ENCODE measurements at regions not wholly inside any gene's neighbourhood (a gene's known extent, or its start where the extent isn't known, plus 50 kb on each side); places are given as distances from the start of the nearest gene placed in this dataset.

GRCh38 chr7:17230099-17230807 is 68.2 kb upstream of the AHR start:
- Histone ChIP-seq H3K9ac (ENCODE audit: low read length) (no peak overlapping the region), H3K27me3 (ENCODE audit: control insufficient read depth in 1 of 2, insufficient read depth in 2 of 2, low read length in 2 of 2) (no peaks in the 10 kb centered on the region), H3K4me3 (ENCODE audit: low read depth in 1 of 2, low read length in 2 of 2) (no peak overlapping the region), H3K36me3 (ENCODE audit: insufficient read depth, low read length) (no peaks in the 10 kb centered on the region), H3K4me1 (ENCODE audit: insufficient read depth, low read length) (no peaks in the 10 kb centered on the region), H3K9me3 (ENCODE audit: low read length) (no peaks in the 10 kb centered on the region), H3K27ac (ENCODE audit: low read depth, low read length) (no peak overlapping the region)

DNA sequence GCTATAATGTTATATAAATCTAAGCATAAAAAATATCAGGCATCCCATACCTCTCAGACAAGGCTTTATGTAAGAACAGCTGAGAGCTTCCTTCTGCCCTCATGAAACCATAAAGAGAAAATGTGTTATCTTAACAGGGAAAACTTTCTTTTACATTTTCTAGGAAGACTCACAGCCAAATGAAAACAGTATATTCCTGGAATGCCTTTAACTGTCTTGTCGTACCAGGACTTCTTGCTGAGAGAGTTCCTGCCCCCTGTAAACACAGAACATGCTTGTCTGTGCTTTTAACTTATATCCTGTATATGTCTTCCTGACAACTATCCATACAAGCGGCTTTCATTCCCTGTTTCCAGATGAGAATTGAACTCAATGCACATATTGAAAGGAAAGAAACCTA is 64.8 kb upstream of the AHR start:
- no peaks in the 10 kb centered on the region for H3K4me1 ChIP-seq (ENCODE audit: insufficient read depth, low read length)

GRCh38 chr7:17234030-17234397 is 64.4 kb upstream of the AHR start:
- Histone ChIP-seq H3K36me3 (ENCODE audit: insufficient read depth, low read length) (no peaks in the 10 kb centered on the region), H3K27ac (ENCODE audit: low read depth, low read length) (no peak overlapping the region), H3K4me1 (ENCODE audit: insufficient read depth, low read length) (no peaks in the 10 kb centered on the region), H3K9me3 (ENCODE audit: low read length) (no peaks in the 10 kb centered on the region), H3K27me3 (ENCODE audit: control insufficient read depth in 1 of 2, insufficient read depth in 2 of 2, low read length in 2 of 2) (no peaks in the 10 kb centered on the region), H3K4me3 (ENCODE audit: low read depth in 1 of 2, low read length in 2 of 2) (peak overlapping the region in 1 of 2 donors; percentile 3), H3K9ac (ENCODE audit: low read length) (no peak overlapping the region)

More for the DNA sequence above, 64.8 kb upstream of the AHR start:
- Histone ChIP-seq H3K4me3 (ENCODE audit: low read depth in 1 of 2, low read length in 2 of 2) (peak overlapping the region in 1 of 2 donors; percentile 3), H3K27me3 (ENCODE audit: control insufficient read depth in 1 of 2, insufficient read depth in 2 of 2, low read length in 2 of 2) (no peaks in the 10 kb centered on the region), H3K9ac (ENCODE audit: low read length) (no peak overlapping the region), H3K9me3 (ENCODE audit: low read length) (no peaks in the 10 kb centered on the region), H3K27ac (ENCODE audit: low read depth, low read length) (no peak overlapping the region), H3K36me3 (ENCODE audit: insufficient read depth, low read length) (no peaks in the 10 kb centered on the region)

- Histone ChIP-seq H3K9me3 (ENCODE audit: low read length) (no peaks in the 10 kb centered on the region), H3K27me3 (ENCODE audit: control insufficient read depth in 1 of 2, insufficient read depth in 2 of 2, low read length in 2 of 2) (no peaks in the 10 kb centered on the region), H3K9ac (ENCODE audit: low read length) (no peak overlapping the region), H3K4me1 (ENCODE audit: insufficient read depth, low read length) (no peaks in the 10 kb centered on the region), H3K4me3 (ENCODE audit: low read depth in 1 of 2, low read length in 2 of 2) (no peak overlapping the region), H3K36me3 (ENCODE audit: insufficient read depth, low read length) (no peaks in the 10 kb centered on the region), H3K27ac (ENCODE audit: low read depth, low read length) (no peak overlapping the region)
Observed at GRCh38 chr7:17234398-17235031, 63.9 kb upstream of the AHR start.

DNA sequence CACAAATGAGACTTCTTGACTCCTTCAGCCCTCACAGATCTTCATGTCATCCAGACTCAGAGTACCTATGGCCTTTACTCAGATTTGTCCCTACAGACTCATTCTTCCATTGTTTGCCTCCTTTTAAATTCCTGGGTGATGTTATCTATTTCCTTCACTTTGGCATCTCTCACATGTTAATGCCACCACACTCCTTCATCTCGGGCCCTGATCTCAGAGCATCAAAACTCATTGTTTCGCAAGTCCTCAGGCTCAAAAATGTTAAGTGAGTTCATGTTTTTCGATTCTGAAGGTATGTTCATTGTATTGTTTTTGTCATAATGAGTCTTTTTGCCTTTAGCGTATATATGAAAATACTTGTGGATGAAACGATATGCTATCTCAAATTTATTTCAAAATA is 62.3 kb upstream of the AHR start:
- no peaks in the 10 kb centered on the region for H3K4me1 ChIP-seq (ENCODE audit: insufficient read depth, low read length)
- H3K36me3 ChIP-seq (ENCODE audit: insufficient read depth, low read length): no peaks in the 10 kb centered on the region
- no peaks in the 10 kb centered on the region for H3K27me3 ChIP-seq (ENCODE audit: control insufficient read depth in 1 of 2, insufficient read depth in 2 of 2, low read length in 2 of 2)
- H3K9ac ChIP-seq (ENCODE audit: low read length): no peak overlapping the region
- H3K27ac ChIP-seq (ENCODE audit: low read depth, low read length): no peak overlapping the region
- H3K4me3 ChIP-seq (ENCODE audit: low read depth in 1 of 2, low read length in 2 of 2): no peak overlapping the region
- no peaks in the 10 kb centered on the region for H3K9me3 ChIP-seq (ENCODE audit: low read length)

DNA sequence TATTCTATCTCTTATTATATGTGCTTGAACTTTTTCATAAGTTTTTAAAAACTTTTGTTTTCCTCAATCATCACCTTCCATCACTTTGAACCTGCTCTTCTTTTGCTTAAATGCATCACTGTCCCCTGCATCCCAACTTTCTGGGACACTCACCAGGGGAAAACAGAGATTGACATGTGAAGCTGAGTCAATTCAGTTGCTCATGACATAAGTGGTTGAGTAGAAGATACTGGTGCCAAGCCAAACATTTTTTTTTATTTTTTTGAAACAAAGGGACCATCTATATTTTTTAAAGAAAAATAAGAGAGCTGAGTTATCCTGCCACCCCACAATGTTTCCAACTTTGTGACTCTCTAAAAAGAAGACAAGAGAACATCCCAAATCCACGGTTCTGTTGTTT is 61.8 kb upstream of the AHR start:
- no peak overlapping the region for H3K4me3 ChIP-seq (ENCODE audit: low read depth in 1 of 2, low read length in 2 of 2)
- H3K9ac ChIP-seq (ENCODE audit: low read length): no peak overlapping the region
- no peaks in the 10 kb centered on the region for H3K9me3 ChIP-seq (ENCODE audit: low read length)
- H3K4me1 ChIP-seq (ENCODE audit: insufficient read depth, low read length): no peaks in the 10 kb centered on the region
- H3K27me3 ChIP-seq (ENCODE audit: control insufficient read depth in 1 of 2, insufficient read depth in 2 of 2, low read length in 2 of 2): no peaks in the 10 kb centered on the region
- H3K27ac ChIP-seq (ENCODE audit: low read depth, low read length): no peak overlapping the region
- no peaks in the 10 kb centered on the region for H3K36me3 ChIP-seq (ENCODE audit: insufficient read depth, low read length)

- Histone ChIP-seq H3K27me3 (ENCODE audit: control insufficient read depth in 1 of 2, insufficient read depth in 2 of 2, low read length in 2 of 2) (no peaks in the 10 kb centered on the region), H3K4me3 (ENCODE audit: low read depth in 1 of 2, low read length in 2 of 2) (no peak overlapping the region), H3K4me1 (ENCODE audit: insufficient read depth, low read length) (no peaks in the 10 kb centered on the region), H3K36me3 (ENCODE audit: insufficient read depth, low read length) (no peaks in the 10 kb centered on the region), H3K27ac (ENCODE audit: low read depth, low read length) (no peak overlapping the region), H3K9ac (ENCODE audit: low read length) (no peak overlapping the region), H3K9me3 (ENCODE audit: low read length) (no peaks in the 10 kb centered on the region)
Observed at GRCh38 chr7:17239046-17239445, 59.4 kb upstream of the AHR start.

DNA sequence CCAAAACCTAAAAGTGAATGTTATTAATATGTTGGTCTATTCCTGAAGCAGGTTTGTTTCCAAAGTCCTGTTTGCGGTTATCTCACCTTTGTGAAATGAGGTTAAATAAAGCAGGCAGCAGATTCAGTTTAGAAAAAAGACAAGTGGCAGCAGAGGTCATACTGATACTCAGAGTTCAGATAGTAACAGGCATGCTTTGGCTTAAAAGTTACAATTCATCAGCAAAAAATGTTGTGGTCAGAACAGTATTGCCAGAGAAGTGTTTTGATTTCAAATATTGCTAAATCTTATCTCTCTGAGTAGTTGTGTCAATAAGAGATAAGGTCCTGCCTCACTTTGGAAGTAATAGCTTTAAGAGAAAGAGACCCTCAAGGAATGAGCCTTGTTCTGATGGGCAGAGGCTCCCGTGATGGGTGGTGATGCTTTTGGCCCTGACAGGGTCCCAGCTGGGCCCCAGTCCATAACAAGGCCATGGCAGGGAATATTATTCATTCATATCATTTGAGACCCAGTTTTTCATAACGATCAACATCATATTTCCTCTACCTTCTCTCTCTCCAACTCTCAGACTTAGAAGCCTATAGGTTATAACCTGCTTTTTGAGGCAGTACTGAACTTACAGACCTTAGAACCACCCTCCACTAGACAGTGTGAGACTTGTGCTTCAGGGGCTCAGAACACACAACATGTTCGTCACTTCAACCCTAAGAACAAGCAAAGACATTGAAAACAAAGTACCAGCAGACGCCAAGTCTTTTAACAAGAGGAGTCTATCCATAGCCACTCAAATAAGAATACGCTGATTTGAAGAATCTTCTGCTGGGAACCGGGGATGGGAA is 58.5 kb upstream of the AHR start:
- H3K4me1 ChIP-seq (ENCODE audit: insufficient read depth, low read length): no peaks in the 10 kb centered on the region
- no peak overlapping the region for H3K4me3 ChIP-seq (ENCODE audit: low read depth in 1 of 2, low read length in 2 of 2)
- no peaks in the 10 kb centered on the region for H3K27me3 ChIP-seq (ENCODE audit: control insufficient read depth in 1 of 2, insufficient read depth in 2 of 2, low read length in 2 of 2)
- no peak overlapping the region for H3K9ac ChIP-seq (ENCODE audit: low read length)
- no peaks in the 10 kb centered on the region for H3K9me3 ChIP-seq (ENCODE audit: low read length)
- H3K27ac ChIP-seq (ENCODE audit: low read depth, low read length): no peak overlapping the region
- H3K36me3 ChIP-seq (ENCODE audit: insufficient read depth, low read length): no peaks in the 10 kb centered on the region

- Histone ChIP-seq H3K36me3 (ENCODE audit: insufficient read depth, low read length) (no peaks in the 10 kb centered on the region), H3K9ac (ENCODE audit: low read length) (no peak overlapping the region), H3K9me3 (ENCODE audit: low read length) (no peaks in the 10 kb centered on the region), H3K27ac (ENCODE audit: low read depth, low read length) (no peak overlapping the region), H3K27me3 (ENCODE audit: control insufficient read depth in 1 of 2, insufficient read depth in 2 of 2, low read length in 2 of 2) (no peaks in the 10 kb centered on the region), H3K4me1 (ENCODE audit: insufficient read depth, low read length) (no peaks in the 10 kb centered on the region), H3K4me3 (ENCODE audit: low read depth in 1 of 2, low read length in 2 of 2) (no peak overlapping the region)
Observed at GRCh38 chr7:17242504-17242903, 55.9 kb upstream of the AHR start.

GRCh38 chr7:17244786-17245185 is 53.7 kb upstream of the AHR start:
- H3K36me3 ChIP-seq (ENCODE audit: insufficient read depth, low read length): no peaks in the 10 kb centered on the region

GRCh38 chr7:17247357-17247756 is 51.1 kb upstream of the AHR start:
- Histone ChIP-seq H3K36me3 (ENCODE audit: insufficient read depth, low read length) (no peaks in the 10 kb centered on the region), H3K27me3 (ENCODE audit: control insufficient read depth in 1 of 2, insufficient read depth in 2 of 2, low read length in 2 of 2) (no peaks in the 10 kb centered on the region), H3K4me3 (ENCODE audit: low read depth in 1 of 2, low read length in 2 of 2) (no peak overlapping the region), H3K9me3 (ENCODE audit: low read length) (no peaks in the 10 kb centered on the region), H3K4me1 (ENCODE audit: insufficient read depth, low read length) (no peaks in the 10 kb centered on the region), H3K9ac (ENCODE audit: low read length) (no peak overlapping the region), H3K27ac (ENCODE audit: low read depth, low read length) (no peak overlapping the region)

More at GRCh38 chr7:17244786-17245185, 53.7 kb upstream of the AHR start:
- no peaks in the 10 kb centered on the region for H3K9me3 ChIP-seq (ENCODE audit: low read length)
- H3K27ac ChIP-seq (ENCODE audit: low read depth, low read length): no peak overlapping the region
- no peaks in the 10 kb centered on the region for H3K4me1 ChIP-seq (ENCODE audit: insufficient read depth, low read length)
- no peak overlapping the region for H3K9ac ChIP-seq (ENCODE audit: low read length)
- H3K27me3 ChIP-seq (ENCODE audit: control insufficient read depth in 1 of 2, insufficient read depth in 2 of 2, low read length in 2 of 2): no peaks in the 10 kb centered on the region
- no peak overlapping the region for H3K4me3 ChIP-seq (ENCODE audit: low read depth in 1 of 2, low read length in 2 of 2)
